ENCODE measurements at regions not wholly inside any gene's neighbourhood (a gene's known extent, or its start where the extent isn't known, plus 50 kb on each side); places are given as distances from the start of the nearest gene placed in this dataset.
"Not testable (repeated sequence)": the region's sequence is repeated elsewhere in the genome, so short reads cannot be mapped to it uniquely, and the experiment has no call there.

DNA sequence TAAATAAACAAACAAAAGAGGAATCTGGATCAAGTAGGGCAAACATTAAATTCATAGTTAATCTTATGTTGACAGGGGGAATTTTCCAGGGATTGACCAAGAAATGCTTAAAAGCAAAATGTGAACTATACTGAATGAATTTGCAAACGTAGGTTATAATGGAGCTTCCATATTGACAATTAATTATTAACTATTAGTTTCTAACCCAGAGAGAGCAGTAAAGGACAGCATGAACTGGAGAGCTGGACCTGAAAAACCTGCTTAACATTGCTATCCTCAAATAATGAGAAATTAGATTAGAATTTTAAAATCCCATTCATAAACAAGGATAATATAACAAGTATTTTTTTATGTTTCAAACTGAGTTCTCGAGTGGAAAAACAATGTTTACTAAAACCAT is 1089.6 kb downstream of the DNAJB9 start:
- no peaks in the 10 kb centered on the region for H3K4me1 ChIP-seq (ENCODE audit: control insufficient read depth, extremely low read depth, insufficient read depth, low read length)
- no peaks in the 10 kb centered on the region for H4K20me1 ChIP-seq (ENCODE audit: control insufficient read depth, extremely low read depth, insufficient read depth, low read length)
- no peak overlapping the region for H3K27ac ChIP-seq (ENCODE audit: insufficient read depth, low read length)
- H2AFZ ChIP-seq (ENCODE audit: low read length) = no peak overlapping the region
- H3K4me2 ChIP-seq (ENCODE audit: extremely low read depth, insufficient read depth, low read length) = no peak overlapping the region
- H3K9ac ChIP-seq (ENCODE audit: insufficient read depth, low read length) = no peak overlapping the region
- H3K36me3 ChIP-seq (ENCODE audit: control insufficient read depth, insufficient read depth, low read length) = no peaks in the 10 kb centered on the region
- no peak for TF ChIP-seq EZH2 (IDR thresholded peaks at IDR 0.05; ENCODE audit: low read length, missing control alignments)
- TF ChIP-seq, protein P1, sequence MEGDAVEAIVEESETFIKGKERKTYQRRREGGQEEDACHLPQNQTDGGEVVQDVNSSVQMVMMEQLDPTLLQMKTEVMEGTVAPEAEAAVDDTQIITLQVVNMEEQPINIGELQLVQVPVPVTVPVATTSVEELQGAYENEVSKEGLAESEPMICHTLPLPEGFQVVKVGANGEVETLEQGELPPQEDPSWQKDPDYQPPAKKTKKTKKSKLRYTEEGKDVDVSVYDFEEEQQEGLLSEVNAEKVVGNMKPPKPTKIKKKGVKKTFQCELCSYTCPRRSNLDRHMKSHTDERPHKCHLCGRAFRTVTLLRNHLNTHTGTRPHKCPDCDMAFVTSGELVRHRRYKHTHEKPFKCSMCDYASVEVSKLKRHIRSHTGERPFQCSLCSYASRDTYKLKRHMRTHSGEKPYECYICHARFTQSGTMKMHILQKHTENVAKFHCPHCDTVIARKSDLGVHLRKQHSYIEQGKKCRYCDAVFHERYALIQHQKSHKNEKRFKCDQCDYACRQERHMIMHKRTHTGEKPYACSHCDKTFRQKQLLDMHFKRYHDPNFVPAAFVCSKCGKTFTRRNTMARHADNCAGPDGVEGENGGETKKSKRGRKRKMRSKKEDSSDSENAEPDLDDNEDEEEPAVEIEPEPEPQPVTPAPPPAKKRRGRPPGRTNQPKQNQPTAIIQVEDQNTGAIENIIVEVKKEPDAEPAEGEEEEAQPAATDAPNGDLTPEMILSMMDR (conservative IDR thresholded peaks at IDR 0.05 in 1 of 2, IDR thresholded peaks at IDR 0.05 in 1 of 2; ENCODE audit: low read depth in 1 of 2, low read length in 2 of 2) = no peak
- no peak for DNase-seq (ENCODE audit: low read depth in 2 of 2)
- H3K4me3 ChIP-seq (replicated peaks in 1 of 4; ENCODE audit: control extremely low read depth in 1 of 4, insufficient read depth in 1 of 4, low read depth in 3 of 4, low read length in 4 of 4) = no peak overlapping the region
- no peaks in the 10 kb centered on the region for H3K27me3 ChIP-seq (ENCODE audit: control insufficient read depth, insufficient read depth, low read length)
- H3K9me3 ChIP-seq (ENCODE audit: control insufficient read depth, insufficient read depth, low read depth, low read length) = no peaks in the 10 kb centered on the region
- H3K79me2 ChIP-seq (ENCODE audit: control insufficient read depth, insufficient read depth, low read length) = no peaks in the 10 kb centered on the region

DNA sequence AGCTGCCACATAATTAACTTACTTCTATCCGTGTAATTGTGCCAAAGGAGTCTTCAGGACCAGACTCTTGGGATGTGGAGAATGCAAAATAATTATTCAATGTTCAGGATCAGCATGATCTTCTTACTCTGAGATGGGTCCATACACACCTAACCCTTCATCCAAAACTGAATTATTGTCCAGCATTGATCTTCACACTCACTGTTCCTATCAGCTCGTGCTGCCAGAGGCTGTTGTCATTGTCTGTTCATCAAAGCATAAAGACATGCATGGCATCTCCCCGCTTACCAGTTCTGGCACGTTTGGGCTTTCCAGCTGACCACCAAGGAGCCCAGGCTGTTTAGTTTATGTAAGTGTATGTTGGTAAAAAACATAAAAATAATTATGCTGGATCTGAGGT is 1090.7 kb downstream of the DNAJB9 start:
- Histone ChIP-seq H3K27ac (ENCODE audit: insufficient read depth, low read length) (no peak overlapping the region), H3K27me3 (ENCODE audit: control insufficient read depth, insufficient read depth, low read length) (no peaks in the 10 kb centered on the region), H3K4me3 (replicated peaks in 1 of 4; ENCODE audit: control extremely low read depth in 1 of 4, insufficient read depth in 1 of 4, low read depth in 3 of 4, low read length in 4 of 4) (no peak overlapping the region), H3K9ac (ENCODE audit: insufficient read depth, low read length) (no peak overlapping the region), H2AFZ (ENCODE audit: low read length) (no peak overlapping the region), H3K4me2 (ENCODE audit: extremely low read depth, insufficient read depth, low read length) (no peak overlapping the region), H3K9me3 (ENCODE audit: control insufficient read depth, insufficient read depth, low read depth, low read length) (no peaks in the 10 kb centered on the region), H4K20me1 (ENCODE audit: control insufficient read depth, extremely low read depth, insufficient read depth, low read length) (no peaks in the 10 kb centered on the region), H3K79me2 (ENCODE audit: control insufficient read depth, insufficient read depth, low read length) (no peaks in the 10 kb centered on the region), H3K36me3 (ENCODE audit: control insufficient read depth, insufficient read depth, low read length) (no peaks in the 10 kb centered on the region), H3K4me1 (ENCODE audit: control insufficient read depth, extremely low read depth, insufficient read depth, low read length) (no peaks in the 10 kb centered on the region)
- TF ChIP-seq, protein P1 (conservative IDR thresholded peaks at IDR 0.05 in 1 of 2, IDR thresholded peaks at IDR 0.05 in 1 of 2; ENCODE audit: low read depth in 1 of 2, low read length in 2 of 2) = no peak
- TF ChIP-seq EZH2 (IDR thresholded peaks at IDR 0.05; ENCODE audit: low read length, missing control alignments) = no peak
- DNase-seq (ENCODE audit: low read depth in 2 of 2) = no peak

DNA sequence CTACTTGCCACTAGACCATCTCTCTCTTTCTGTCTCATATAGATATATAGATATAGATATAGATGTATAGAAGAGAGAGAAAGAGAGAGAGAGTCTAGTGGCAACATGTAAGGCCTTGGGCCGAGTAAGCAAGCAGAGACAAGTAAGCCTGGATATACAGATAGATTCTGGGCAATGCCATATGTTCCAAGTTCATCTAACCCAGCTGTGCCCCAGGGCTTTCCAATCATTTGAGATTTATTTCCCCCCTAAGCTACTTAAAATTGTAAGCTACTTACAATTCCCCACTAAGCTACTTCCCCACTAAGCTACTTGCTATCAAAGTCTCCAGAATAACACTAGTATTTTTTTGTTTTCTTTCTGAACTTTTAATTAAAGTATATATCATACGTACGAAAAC is 1094.1 kb downstream of the DNAJB9 start:
- Histone ChIP-seq H3K27me3 (ENCODE audit: control insufficient read depth, insufficient read depth, low read length) (no peaks in the 10 kb centered on the region), H3K4me2 (ENCODE audit: extremely low read depth, insufficient read depth, low read length) (no peak overlapping the region), H3K36me3 (ENCODE audit: control insufficient read depth, insufficient read depth, low read length) (no peaks in the 10 kb centered on the region), H2AFZ (ENCODE audit: low read length) (no peak overlapping the region), H3K4me3 (replicated peaks in 1 of 4; ENCODE audit: control extremely low read depth in 1 of 4, insufficient read depth in 1 of 4, low read depth in 3 of 4, low read length in 4 of 4) (no peak overlapping the region), H3K27ac (ENCODE audit: insufficient read depth, low read length) (no peak overlapping the region), H4K20me1 (ENCODE audit: control insufficient read depth, extremely low read depth, insufficient read depth, low read length) (no peaks in the 10 kb centered on the region), H3K9me3 (ENCODE audit: control insufficient read depth, insufficient read depth, low read depth, low read length) (no peaks in the 10 kb centered on the region), H3K9ac (ENCODE audit: insufficient read depth, low read length) (no peak overlapping the region), H3K4me1 (ENCODE audit: control insufficient read depth, extremely low read depth, insufficient read depth, low read length) (no peaks in the 10 kb centered on the region), H3K79me2 (ENCODE audit: control insufficient read depth, insufficient read depth, low read length) (no peaks in the 10 kb centered on the region)
- DNase-seq (ENCODE audit: low read depth in 2 of 2) = no peak
- TF ChIP-seq, protein P1 (conservative IDR thresholded peaks at IDR 0.05 in 1 of 2, IDR thresholded peaks at IDR 0.05 in 1 of 2; ENCODE audit: low read depth in 1 of 2, low read length in 2 of 2) = no peak
- no peak for TF ChIP-seq EZH2 (IDR thresholded peaks at IDR 0.05; ENCODE audit: low read length, missing control alignments)

DNA sequence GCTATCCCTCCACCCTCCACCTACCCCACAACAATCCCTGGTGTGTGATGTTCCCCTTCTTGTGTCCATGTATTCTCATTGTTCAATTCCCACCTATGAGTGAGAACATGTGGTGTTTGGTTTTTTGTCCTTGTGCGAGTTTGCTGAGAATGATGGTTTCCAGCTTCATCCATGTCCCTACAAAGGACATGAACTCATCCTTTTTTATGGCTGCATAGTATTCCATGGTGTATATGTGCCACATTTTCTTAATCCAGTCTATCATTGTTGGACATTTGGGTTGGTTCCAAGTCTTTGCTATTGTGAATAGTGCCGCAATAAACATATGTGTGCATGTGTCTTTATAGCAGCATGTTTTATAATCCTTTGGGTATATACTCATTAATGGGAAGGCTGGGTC is 1117.6 kb downstream of the DNAJB9 start:
- not testable (repeated sequence) for H3K4me2 ChIP-seq (ENCODE audit: extremely low read depth, insufficient read depth, low read length); H2AFZ ChIP-seq (ENCODE audit: low read length); H3K79me2 ChIP-seq (ENCODE audit: control insufficient read depth, insufficient read depth, low read length); H3K4me3 ChIP-seq (replicated peaks in 1 of 4; ENCODE audit: control extremely low read depth in 1 of 4, insufficient read depth in 1 of 4, low read depth in 3 of 4, low read length in 4 of 4); H3K27me3 ChIP-seq (ENCODE audit: control insufficient read depth, insufficient read depth, low read length); H3K27ac ChIP-seq (ENCODE audit: insufficient read depth, low read length); H3K9me3 ChIP-seq (ENCODE audit: control insufficient read depth, insufficient read depth, low read depth, low read length); DNase-seq (ENCODE audit: low read depth in 2 of 2); H3K9ac ChIP-seq (ENCODE audit: insufficient read depth, low read length); H3K4me1 ChIP-seq (ENCODE audit: control insufficient read depth, extremely low read depth, insufficient read depth, low read length); H3K36me3 ChIP-seq (ENCODE audit: control insufficient read depth, insufficient read depth, low read length); H4K20me1 ChIP-seq (ENCODE audit: control insufficient read depth, extremely low read depth, insufficient read depth, low read length)

DNA sequence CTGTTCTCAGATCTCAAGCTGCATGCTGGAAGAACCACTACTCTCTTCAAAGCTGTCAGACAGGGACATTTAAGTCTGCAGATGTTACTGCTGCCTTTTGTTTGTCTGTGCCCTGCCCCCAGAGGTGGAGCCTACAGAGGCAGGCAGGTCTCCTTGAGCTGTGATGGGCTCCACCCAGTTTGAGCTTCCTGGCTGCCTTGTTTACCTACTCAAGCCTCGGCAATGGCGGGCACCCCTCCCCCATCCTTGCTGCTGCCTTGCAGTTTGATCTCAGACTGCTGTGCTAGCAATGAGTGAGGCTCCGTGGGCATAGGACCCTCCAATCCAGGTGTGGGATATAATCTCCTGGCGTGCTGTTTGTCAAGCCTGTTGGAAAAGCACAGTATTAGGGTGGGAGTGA is 1122.9 kb downstream of the DNAJB9 start:
- not testable (repeated sequence) for H3K9ac ChIP-seq (ENCODE audit: insufficient read depth, low read length); H3K79me2 ChIP-seq (ENCODE audit: control insufficient read depth, insufficient read depth, low read length); H3K4me1 ChIP-seq (ENCODE audit: control insufficient read depth, extremely low read depth, insufficient read depth, low read length); H3K27me3 ChIP-seq (ENCODE audit: control insufficient read depth, insufficient read depth, low read length); H3K4me3 ChIP-seq (replicated peaks in 1 of 4; ENCODE audit: control extremely low read depth in 1 of 4, insufficient read depth in 1 of 4, low read depth in 3 of 4, low read length in 4 of 4); H3K36me3 ChIP-seq (ENCODE audit: control insufficient read depth, insufficient read depth, low read length); DNase-seq (ENCODE audit: low read depth in 2 of 2); H3K4me2 ChIP-seq (ENCODE audit: extremely low read depth, insufficient read depth, low read length); H4K20me1 ChIP-seq (ENCODE audit: control insufficient read depth, extremely low read depth, insufficient read depth, low read length); H2AFZ ChIP-seq (ENCODE audit: low read length); H3K9me3 ChIP-seq (ENCODE audit: control insufficient read depth, insufficient read depth, low read depth, low read length); H3K27ac ChIP-seq (ENCODE audit: insufficient read depth, low read length)

All from fibroblast of lung (primary cell).